ENCODE measurements at regions not wholly inside any gene's neighbourhood (a gene's known extent, or its start where the extent isn't known, plus 50 kb on each side); places are given as distances from the start of the nearest gene placed in this dataset.

DNA sequence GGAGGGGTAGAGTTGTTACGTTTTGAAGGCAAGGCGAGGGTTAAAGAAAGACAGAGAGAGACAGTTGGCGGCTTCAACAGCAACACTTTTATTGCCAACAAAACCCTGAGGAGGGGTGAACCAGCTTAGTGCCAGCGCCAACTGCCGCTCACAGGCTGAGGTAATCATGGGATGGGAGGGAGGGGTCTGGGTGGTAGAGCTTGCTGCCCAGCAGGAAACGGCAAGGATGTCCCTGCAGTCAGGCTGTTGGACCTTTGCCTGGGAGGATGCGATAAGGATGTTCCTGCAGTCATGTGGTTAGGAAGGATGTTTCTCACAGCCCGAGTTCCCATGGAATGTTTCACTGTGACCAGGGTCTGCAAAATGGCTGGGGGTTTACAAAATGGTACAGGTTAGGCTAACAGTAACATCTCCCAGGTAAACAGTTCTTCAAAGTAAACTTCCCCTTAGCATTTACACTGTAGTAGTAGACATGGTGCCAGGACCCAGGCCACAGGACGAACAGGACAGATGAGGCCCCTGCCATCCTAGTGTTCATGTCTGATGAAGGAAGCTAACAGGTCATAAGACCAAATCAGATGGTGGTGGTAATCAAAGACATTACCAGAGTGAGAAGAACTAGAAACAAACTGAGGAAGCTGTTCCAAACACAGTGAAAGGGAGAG, 647.3 kb upstream of the DEFB115 start:
- POLR2A ChIA-PET (ENCODE audit: unreplicated experiment) = no interaction called here
- H3K27me3 ChIP-seq (ENCODE audit: control insufficient read depth, insufficient read depth, low read length) = no peaks in the 10 kb centered on the region
- no peak overlapping the region for H2AK5ac ChIP-seq (ENCODE audit: low read depth, low read length)
- H2BK20ac ChIP-seq (ENCODE audit: low read depth, low read length) = no peak overlapping the region
- no peaks in the 10 kb centered on the region for H4K20me1 ChIP-seq (ENCODE audit: insufficient read depth, low read length)
- no peak overlapping the region for H4K91ac ChIP-seq (ENCODE audit: insufficient read depth, low read depth, low read length)
- no peak overlapping the region for H2BK15ac ChIP-seq (ENCODE audit: low read depth, low read length)
- no peak overlapping the region for H3K56ac ChIP-seq (ENCODE audit: extremely low read depth, insufficient read depth, low read length)
- CTCF ChIA-PET = no interaction called here
- H3K23ac ChIP-seq (ENCODE audit: low read depth, low read length) = no peak overlapping the region
- H3K36me3 ChIP-seq (ENCODE audit: control insufficient read depth, insufficient read depth, low read length) = no peaks in the 10 kb centered on the region
- no peak overlapping the region for H4K5ac ChIP-seq (ENCODE audit: low read depth, low read length)
- peaks cover 30% of the 10 kb centered on the region for H3K9me3 ChIP-seq (ENCODE audit: control insufficient read depth, insufficient read depth, low read length)
- no peak overlapping the region for H2AK9ac ChIP-seq (replicated peaks; ENCODE audit: low read depth, low read length, poor library complexity)
- no peak overlapping the region for H3K14ac ChIP-seq (replicated peaks; ENCODE audit: low read depth, low read length)
- intact Hi-C loops (cut with micrococcal nuclease) (no loop called here), dilution Hi-C loops (cut with HindIII; ENCODE audit: low sequenced_read_pairs, unreplicated experiment) (no loop called here), in situ Hi-C loops (cut with MboI; ENCODE audit: low sequenced_read_pairs) (no loop called here)
- H2AFZ ChIP-seq (replicated peaks; ENCODE audit: low read length, poor library complexity) = no peak overlapping the region
- H3K79me1 ChIP-seq (ENCODE audit: low read depth in 1 of 2, low read length in 2 of 2) = no peaks in the 10 kb centered on the region
- BruUV-seq (replicated peaks) = no TSS peak
- H3K4me2 ChIP-seq (ENCODE audit: low read depth, low read length) = no peak overlapping the region
- H2BK5ac ChIP-seq (ENCODE audit: low read depth, low read length, poor library complexity, severe bottlenecking) = no peak overlapping the region
- H3K4me1 ChIP-seq (ENCODE audit: control insufficient read depth, insufficient read depth, low read length) = no peaks in the 10 kb centered on the region
- no CpG with 5 or more reads among the region's 9 CpGs for WGBS, 2 experiments (ENCODE audit: extremely low coverage in 2 of 2, insufficient read length in 1 of 2)
- no peak overlapping the region for H3K9ac ChIP-seq (ENCODE audit: low read depth, low read length)
- no peaks in the 10 kb centered on the region for H3K9me1 ChIP-seq (ENCODE audit: insufficient read depth, low read length)
- no peak overlapping the region for H3K4me3 ChIP-seq (ENCODE audit: insufficient read depth, low read depth, low read length)
- no peak overlapping the region for H4K8ac ChIP-seq (ENCODE audit: low read depth in 2 of 2, low read length in 2 of 2)
- ATAC-seq (ENCODE audit: low read depth) (no peak), DNase-seq (no peak)
- no peak overlapping the region for H3K4ac ChIP-seq (ENCODE audit: low read depth, low read length)
- no peak overlapping the region for H2BK120ac ChIP-seq (ENCODE audit: low read depth, low read length)
- no peak overlapping the region for H3K18ac ChIP-seq (ENCODE audit: low read depth, low read length)
- H3K27ac ChIP-seq (ENCODE audit: insufficient read depth, low read length) = no peak overlapping the region
- TF ChIP-seq CTCF (conservative IDR thresholded peaks at IDR 0.05; ENCODE audit: low read depth, low read length) (no peak), POLR2A (IDR thresholded peaks at IDR 0.05; ENCODE audit: low read depth, low read length) (no peak), CEBPB (IDR thresholded peaks at IDR 0.05; ENCODE audit: low read depth, low read length) (no peak), BHLHE40 (IDR thresholded peaks at IDR 0.05; ENCODE audit: low read depth, low read length) (no peak), MAFK (IDR thresholded peaks at IDR 0.05; ENCODE audit: low read depth, low read length) (no peak), NFE2L2 (IDR thresholded peaks at IDR 0.05; ENCODE audit: low read depth, low read length) (no peak), RAD21 (IDR thresholded peaks at IDR 0.05; ENCODE audit: low read length) (no peak), RFX5 (IDR thresholded peaks at IDR 0.05; ENCODE audit: low read depth, low read length) (no peak), CHD1 (IDR thresholded peaks at IDR 0.05; ENCODE audit: low read depth, low read length) (no peak), SMC3 (IDR thresholded peaks at IDR 0.05; ENCODE audit: low read depth, low read length) (no peak), FOS (IDR thresholded peaks at IDR 0.05; ENCODE audit: low read depth, low read length) (no peak), MAZ (IDR thresholded peaks at IDR 0.05; ENCODE audit: borderline replicate concordance, low read depth, low read length) (no peak)
- TF ChIP-seq, protein P1, sequence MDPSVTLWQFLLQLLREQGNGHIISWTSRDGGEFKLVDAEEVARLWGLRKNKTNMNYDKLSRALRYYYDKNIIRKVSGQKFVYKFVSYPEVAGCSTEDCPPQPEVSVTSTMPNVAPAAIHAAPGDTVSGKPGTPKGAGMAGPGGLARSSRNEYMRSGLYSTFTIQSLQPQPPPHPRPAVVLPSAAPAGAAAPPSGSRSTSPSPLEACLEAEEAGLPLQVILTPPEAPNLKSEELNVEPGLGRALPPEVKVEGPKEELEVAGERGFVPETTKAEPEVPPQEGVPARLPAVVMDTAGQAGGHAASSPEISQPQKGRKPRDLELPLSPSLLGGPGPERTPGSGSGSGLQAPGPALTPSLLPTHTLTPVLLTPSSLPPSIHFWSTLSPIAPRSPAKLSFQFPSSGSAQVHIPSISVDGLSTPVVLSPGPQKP (IDR thresholded peaks at IDR 0.05; ENCODE audit: borderline replicate concordance, low read depth, low read length) = no peak
- TF ChIP-seq, protein P2, sequence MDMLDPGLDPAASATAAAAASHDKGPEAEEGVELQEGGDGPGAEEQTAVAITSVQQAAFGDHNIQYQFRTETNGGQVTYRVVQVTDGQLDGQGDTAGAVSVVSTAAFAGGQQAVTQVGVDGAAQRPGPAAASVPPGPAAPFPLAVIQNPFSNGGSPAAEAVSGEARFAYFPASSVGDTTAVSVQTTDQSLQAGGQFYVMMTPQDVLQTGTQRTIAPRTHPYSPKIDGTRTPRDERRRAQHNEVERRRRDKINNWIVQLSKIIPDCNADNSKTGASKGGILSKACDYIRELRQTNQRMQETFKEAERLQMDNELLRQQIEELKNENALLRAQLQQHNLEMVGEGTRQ (IDR thresholded peaks at IDR 0.05; ENCODE audit: low read depth, low read length) = no peak
